ENCODE measurements at regions not wholly inside any gene's neighbourhood (a gene's known extent, or its start where the extent isn't known, plus 50 kb on each side); places are given as distances from the start of the nearest gene placed in this dataset.
A peak's percentile ranks its signal among the peaks of the same experiment; 100 is the strongest.

DNA sequence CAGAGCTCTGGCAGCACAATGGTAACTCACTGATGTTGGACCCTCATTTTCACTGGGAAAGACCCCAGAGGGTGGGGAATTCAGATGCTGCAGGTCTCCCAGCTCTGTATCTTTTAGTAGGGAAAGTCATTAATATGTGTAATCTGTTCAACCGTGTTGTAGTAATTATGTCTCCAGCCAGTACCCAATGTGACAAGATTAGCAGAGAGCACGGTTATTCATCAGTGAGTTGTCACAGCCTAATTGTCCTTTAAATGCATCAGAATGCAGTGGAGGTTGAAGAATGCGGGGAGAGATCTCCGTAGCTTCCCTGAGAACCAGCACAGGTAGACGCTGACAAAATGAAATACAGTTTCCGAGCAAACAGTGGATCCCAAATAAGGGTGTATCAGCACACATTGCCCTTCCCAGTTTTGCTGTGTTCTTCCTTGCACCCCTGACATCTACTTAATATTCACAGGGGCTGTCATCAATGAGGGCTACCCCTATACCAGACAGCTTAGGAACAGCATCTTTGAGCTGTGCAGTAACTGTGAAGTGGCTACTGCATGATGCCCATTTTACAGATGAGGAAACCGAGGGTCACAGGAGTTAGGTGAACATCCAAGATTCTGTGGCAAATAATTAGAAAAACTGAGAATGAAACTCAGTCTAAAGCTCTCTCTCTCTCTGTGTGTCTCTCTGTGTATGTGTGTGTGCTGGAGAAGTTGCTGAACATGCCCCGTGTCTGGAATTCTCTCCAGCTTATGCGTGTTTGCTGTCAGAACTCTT is 430.4 kb upstream of the HS6ST1 start:
- no peak overlapping the region for H3K27ac ChIP-seq
- intact Hi-C loops (cut with DNase I): no loop called here
- H3K9me3 ChIP-seq: no peaks in the 10 kb centered on the region
- ATAC-seq: no peak
- TF ChIP-seq, protein P1, sequence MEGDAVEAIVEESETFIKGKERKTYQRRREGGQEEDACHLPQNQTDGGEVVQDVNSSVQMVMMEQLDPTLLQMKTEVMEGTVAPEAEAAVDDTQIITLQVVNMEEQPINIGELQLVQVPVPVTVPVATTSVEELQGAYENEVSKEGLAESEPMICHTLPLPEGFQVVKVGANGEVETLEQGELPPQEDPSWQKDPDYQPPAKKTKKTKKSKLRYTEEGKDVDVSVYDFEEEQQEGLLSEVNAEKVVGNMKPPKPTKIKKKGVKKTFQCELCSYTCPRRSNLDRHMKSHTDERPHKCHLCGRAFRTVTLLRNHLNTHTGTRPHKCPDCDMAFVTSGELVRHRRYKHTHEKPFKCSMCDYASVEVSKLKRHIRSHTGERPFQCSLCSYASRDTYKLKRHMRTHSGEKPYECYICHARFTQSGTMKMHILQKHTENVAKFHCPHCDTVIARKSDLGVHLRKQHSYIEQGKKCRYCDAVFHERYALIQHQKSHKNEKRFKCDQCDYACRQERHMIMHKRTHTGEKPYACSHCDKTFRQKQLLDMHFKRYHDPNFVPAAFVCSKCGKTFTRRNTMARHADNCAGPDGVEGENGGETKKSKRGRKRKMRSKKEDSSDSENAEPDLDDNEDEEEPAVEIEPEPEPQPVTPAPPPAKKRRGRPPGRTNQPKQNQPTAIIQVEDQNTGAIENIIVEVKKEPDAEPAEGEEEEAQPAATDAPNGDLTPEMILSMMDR (IDR thresholded peaks at IDR 0.05): no peak
- DNase-seq: no peak
- no peak overlapping the region for H3K4me3 ChIP-seq
- peaks cover 3% of the 10 kb centered on the region for H3K27me3 ChIP-seq
- H3K36me3 ChIP-seq: no peaks in the 10 kb centered on the region
- peaks cover 4% of the 10 kb centered on the region for H3K4me1 ChIP-seq

GRCh38 chr2:128750328-128751165 is 431.9 kb upstream of the HS6ST1 start:
- H3K27me3 ChIP-seq: peaks cover 3% of the 10 kb centered on the region
- ATAC-seq (peak; percentile 41), DNase-seq (no peak)
- TF ChIP-seq, protein P1 (IDR thresholded peaks at IDR 0.05): no peak
- no peak overlapping the region for H3K27ac ChIP-seq
- peaks cover 6% of the 10 kb centered on the region for H3K4me1 ChIP-seq
- H3K9me3 ChIP-seq: no peaks in the 10 kb centered on the region
- intact Hi-C loops (cut with DNase I): no loop called here
- H3K36me3 ChIP-seq: no peaks in the 10 kb centered on the region
- H3K4me3 ChIP-seq: no peak overlapping the region

GRCh38 chr2:128751746-128752145 is 433.1 kb upstream of the HS6ST1 start:
- no peak for ATAC-seq
- Histone ChIP-seq H3K36me3 (no peaks in the 10 kb centered on the region), H3K27me3 (peaks cover 3% of the 10 kb centered on the region), H3K4me3 (no peak overlapping the region), H3K9me3 (no peaks in the 10 kb centered on the region), H3K4me1 (peaks cover 6% of the 10 kb centered on the region), H3K27ac (no peak overlapping the region)
- no peak for DNase-seq
- intact Hi-C loops (cut with DNase I): no loop called here
- TF ChIP-seq, protein P1 (IDR thresholded peaks at IDR 0.05): no peak

- Histone ChIP-seq H3K27ac (no peak overlapping the region), H3K27me3 (peaks cover 3% of the 10 kb centered on the region), H3K36me3 (no peaks in the 10 kb centered on the region), H3K4me3 (no peak overlapping the region), H3K9me3 (no peaks in the 10 kb centered on the region), H3K4me1 (peaks cover 6% of the 10 kb centered on the region)
- TF ChIP-seq, protein P1 (IDR thresholded peaks at IDR 0.05): no peak
- intact Hi-C loops (cut with DNase I): no loop called here
- no peak for ATAC-seq
- no peak for DNase-seq
Observed at GRCh38 chr2:128752691-128753263, 434.1 kb upstream of the HS6ST1 start.

- Histone ChIP-seq H3K27me3 (no peaks in the 10 kb centered on the region), H3K4me3 (no peak overlapping the region), H3K9me3 (no peaks in the 10 kb centered on the region), H3K27ac (no peak overlapping the region), H3K4me1 (peaks cover 6% of the 10 kb centered on the region), H3K36me3 (no peaks in the 10 kb centered on the region)
- no peak for ATAC-seq
- intact Hi-C loops (cut with DNase I): no loop called here
- TF ChIP-seq, protein P1 (IDR thresholded peaks at IDR 0.05): no peak
- DNase-seq: no peak
Observed at GRCh38 chr2:128753321-128753720, 434.7 kb upstream of the HS6ST1 start.
